ENCODE measurements at regions not wholly inside any gene's neighbourhood (a gene's known extent, or its start where the extent isn't known, plus 50 kb on each side); places are given as distances from the start of the nearest gene placed in this dataset.

GRCh38 chr12:113676547-113676946, 204.9 kb upstream of the LHX5 start:
- Histone ChIP-seq H2BK20ac (ENCODE audit: low read depth, low read length, poor library complexity, severe bottlenecking) (no peak overlapping the region), H3K56ac (ENCODE audit: insufficient read length, low read depth, low read length) (no peak overlapping the region)
- WGBS (ENCODE audit: extremely low coverage, insufficient read length, low lambda C conversion rate) = no CpG with 5 or more reads among the region's 3 CpGs

More at GRCh38 chr12:113676547-113676946, 204.9 kb upstream of the LHX5 start:
- no peak overlapping the region for H3K27ac ChIP-seq (ENCODE audit: insufficient read length, low read depth, low read length)
- no peak overlapping the region for H3K27ac Mint-ChIP-seq
- peaks cover 2 to 17% of the 10 kb centered on the region in 2 experiments; a peak in 3 of 4 replicates for H3K4me1 Mint-ChIP-seq
- H3K23me2 ChIP-seq (ENCODE audit: insufficient read length, low read depth, low read length, poor library complexity, severe bottlenecking) = no peaks in the 10 kb centered on the region
- H3K9me3 Mint-ChIP-seq = no peaks in the 10 kb centered on the region; a peak in 1 of 5 replicates
- H3K27me3 Mint-ChIP-seq (ENCODE audit: low read depth) = peaks cover 26% of the 10 kb centered on the region
- no peak overlapping the region for H2BK12ac ChIP-seq (ENCODE audit: insufficient read length, low read depth, low read length)
- H2AK5ac ChIP-seq (ENCODE audit: insufficient read length, low read length) = no peak overlapping the region
- H4K91ac ChIP-seq (ENCODE audit: insufficient read length, low read depth, low read length) = no peak overlapping the region
- no peaks in the 10 kb centered on the region for H3K4me1 ChIP-seq (ENCODE audit: insufficient read depth, low read length)
- no peak overlapping the region for H2BK5ac ChIP-seq (ENCODE audit: insufficient read length, low read length)
- H4K8ac ChIP-seq (replicated peaks; ENCODE audit: insufficient read length, low read depth, low read length) = no peak overlapping the region
- no peaks in the 10 kb centered on the region for H3K79me2 ChIP-seq (ENCODE audit: insufficient read depth, low read length)
- no peak for DNase-seq
- no peaks in the 10 kb centered on the region for H3K9me3 ChIP-seq (ENCODE audit: control insufficient read depth, low read depth, low read length)
- H3T11ph ChIP-seq (ENCODE audit: low read length) = no peak overlapping the region
- no peak overlapping the region for H2BK15ac ChIP-seq (ENCODE audit: low read depth, low read length)
- no peak overlapping the region for H2AFZ ChIP-seq (ENCODE audit: low read length)
- no peaks in the 10 kb centered on the region for H3K79me1 ChIP-seq (ENCODE audit: insufficient read depth, low read depth, low read length, poor library complexity, severe bottlenecking)
- H3K36me3 Mint-ChIP-seq (ENCODE audit: insufficient read depth in 1 of 3, low read depth in 3 of 3) = no peaks in the 10 kb centered on the region
- no peak for TF ChIP-seq CTCF (conservative IDR thresholded peaks at IDR 0.05)
- H4K5ac ChIP-seq (ENCODE audit: insufficient read length, low read depth, low read length) = no peak overlapping the region
- H3K9ac ChIP-seq (ENCODE audit: extremely low read depth, insufficient read length, low read length) = no peak overlapping the region
- H3K27me3 ChIP-seq (ENCODE audit: insufficient read depth, low read length) = no peaks in the 10 kb centered on the region
- no peak overlapping the region for H3K4me3 Mint-ChIP-seq
- no peak overlapping the region for H3K4ac ChIP-seq (ENCODE audit: low read depth, low read length)
- no peak overlapping the region for H2BK120ac ChIP-seq (ENCODE audit: low read depth, low read length, poor library complexity, severe bottlenecking)
- no peaks in the 10 kb centered on the region for H4K20me1 ChIP-seq (ENCODE audit: control insufficient read depth, insufficient read depth, insufficient read length)
- no peak overlapping the region for H3K23ac ChIP-seq (ENCODE audit: insufficient read length, low read depth, low read length)
- no peak overlapping the region for H3K14ac ChIP-seq (ENCODE audit: insufficient read depth, low read length)
- no peak overlapping the region for H3K4me2 ChIP-seq (ENCODE audit: insufficient read depth, insufficient read length, low read length)
- no peak overlapping the region for H3K18ac ChIP-seq (ENCODE audit: insufficient read length, low read depth, low read length)

Measured in H9 (cell line).